Ascending aorta (tissue), 2 donors: ENCODE measurements at regions not wholly inside any gene's neighbourhood (a gene's known extent, or its start where the extent isn't known, plus 50 kb on each side); places are given as distances from the start of the nearest gene placed in this dataset.

ENCODE experiments used
- DNase-seq, 2 donors: peaks; one replicate each; pipeline ENCODE4 v3.0.0-alpha.2; 2019; ENCODE audit warnings: low spot score in 2 of 2
- H3K27ac ChIP-seq, 2 donors: fragments of 200-600 bp; sonication (generic); one replicate each; pipeline ENCODE4 v1.5.1; 2016 to 2017; ENCODE audit warnings: mild to moderate bottlenecking in 1 of 2
- H3K27me3 ChIP-seq: fragments of 200-600 bp; sonication (generic); one replicate; pipeline ENCODE4 v1.5.1; 2017
- H3K36me3 ChIP-seq, 2 donors: fragments of 200-600 bp; sonication (generic); one replicate each; pipeline ENCODE4 v1.5.1; 2016
- H3K4me1 ChIP-seq, 2 donors: fragments of 200-600 bp; sonication (generic); one replicate each; pipeline ENCODE4 v1.5.1; 2016 to 2017; ENCODE audit warnings: mild to moderate bottlenecking in 1 of 2
- H3K4me3 ChIP-seq, 2 donors: fragments of 200-600 bp; sonication (generic); one replicate each; pipeline ENCODE4 v1.5.1; 2016 to 2017; ENCODE audit warnings: mild to moderate bottlenecking in 1 of 2
- H3K9me3 ChIP-seq, 2 donors: fragments of 200-600 bp; sonication (generic); one replicate each; pipeline ENCODE4 v1.5.1; 2016
- CTCF ChIP-seq, 3 experiments: fragments of 200-600 bp in 2 of 3; fragments of 450-650 bp in 1 of 3; sonication (generic) in 2 of 3; IDR thresholded peaks; one replicate each; pipeline ENCODE4 v1.5.1; 2016 to 2019; ENCODE audit warnings: antibody characterized with exemption in 3 of 3, mild to moderate bottlenecking in 1 of 3, moderate library complexity in 1 of 3
- intact Hi-C: fragments of 100-400 bp; cut with DNase I; formaldehyde crosslinking; loops from one replicate; pipeline ENCODE4 v1.15.1; 2023

- H3K4me3 ChIP-seq: no peak overlapping the region
- no peaks in the 10 kb centered on the region for H3K36me3 ChIP-seq
- no peaks in the 10 kb centered on the region for H3K9me3 ChIP-seq
- no peak overlapping the region for H3K27ac ChIP-seq
- H3K4me1 ChIP-seq: no peaks in the 10 kb centered on the region
- no peaks in the 10 kb centered on the region for H3K27me3 ChIP-seq
- intact Hi-C loops: no loop called here
- DNase-seq: no peak
- TF ChIP-seq CTCF (IDR thresholded peaks at IDR 0.05): no peak
Measured at GRCh38 chr13:59476366-59476765, 687.4 kb downstream of the DIAPH3 start.

GRCh38 chr13:59477011-59477410 is 686.7 kb downstream of the DIAPH3 start:
- H3K36me3 ChIP-seq: no peaks in the 10 kb centered on the region
- H3K4me1 ChIP-seq: no peaks in the 10 kb centered on the region
- H3K27me3 ChIP-seq: no peaks in the 10 kb centered on the region
- no peak for DNase-seq
- no peak overlapping the region for H3K27ac ChIP-seq
- intact Hi-C loops: no loop called here
- H3K4me3 ChIP-seq: no peak overlapping the region
- no peak for TF ChIP-seq CTCF (IDR thresholded peaks at IDR 0.05)
- no peaks in the 10 kb centered on the region for H3K9me3 ChIP-seq

- Histone ChIP-seq H3K9me3 (no peaks in the 10 kb centered on the region), H3K4me1 (no peaks in the 10 kb centered on the region), H3K27ac (no peak overlapping the region), H3K27me3 (no peaks in the 10 kb centered on the region), H3K36me3 (no peaks in the 10 kb centered on the region), H3K4me3 (no peak overlapping the region)
- DNase-seq: no peak
- intact Hi-C loops: no loop called here
- no peak for TF ChIP-seq CTCF (IDR thresholded peaks at IDR 0.05)
Measured at GRCh38 chr13:59478908-59479307, 684.8 kb downstream of the DIAPH3 start.

- H3K27ac ChIP-seq: no peak overlapping the region
- intact Hi-C loops: no loop called here
- TF ChIP-seq CTCF (IDR thresholded peaks at IDR 0.05): no peak
Measured at GRCh38 chr13:59479629-59480028, 684.1 kb downstream of the DIAPH3 start.

GRCh38 chr13:59480396-59481259 is 683.1 kb downstream of the DIAPH3 start:
- Histone ChIP-seq H3K9me3 (no peaks in the 10 kb centered on the region), H3K27me3 (no peaks in the 10 kb centered on the region), H3K36me3 (no peaks in the 10 kb centered on the region), H3K4me3 (no peak overlapping the region), H3K27ac (no peak overlapping the region), H3K4me1 (no peaks in the 10 kb centered on the region)
- TF ChIP-seq CTCF (IDR thresholded peaks at IDR 0.05): no peak
- intact Hi-C loops: no loop called here
- no peak for DNase-seq

More at GRCh38 chr13:59479629-59480028, 684.1 kb downstream of the DIAPH3 start:
- H3K4me1 ChIP-seq: no peaks in the 10 kb centered on the region
- no peak for DNase-seq
- H3K36me3 ChIP-seq: no peaks in the 10 kb centered on the region
- no peaks in the 10 kb centered on the region for H3K27me3 ChIP-seq
- H3K9me3 ChIP-seq: no peaks in the 10 kb centered on the region
- H3K4me3 ChIP-seq: no peak overlapping the region
